H9 (cell line): ENCODE measurements at regions not wholly inside any gene's neighbourhood (a gene's known extent, or its start where the extent isn't known, plus 50 kb on each side); places are given as distances from the start of the nearest gene placed in this dataset.

Source experiments
- DNase-seq: peaks from one replicate; pipeline ENCODE4 v3.0.0-alpha.2; 2017
- H2AFZ ChIP-seq: one replicate; pipeline ENCODE4 v1.6.1; 2013; ENCODE audit warnings: mild to moderate bottlenecking, low read length, control low read depth, moderate library complexity
- H2AK5ac ChIP-seq: 2 replicates; pipeline ENCODE4 v1.6.1; 2013; ENCODE audit warnings: low read length, control low read depth, mixed read lengths; ENCODE audit not compliant: insufficient read length
- H2BK120ac ChIP-seq: one replicate; pipeline ENCODE4 v1.6.1; 2013; ENCODE audit warnings: low read depth, mild to moderate bottlenecking, low read length, control low read depth, inconsistent platforms; ENCODE audit not compliant: poor library complexity, severe bottlenecking
- H2BK12ac ChIP-seq: 2 replicates; pipeline ENCODE4 v1.6.1; 2013; ENCODE audit warnings: low read length, control low read depth, mixed read lengths, low read depth; ENCODE audit not compliant: insufficient read length
- H2BK15ac ChIP-seq: 2 replicates; pipeline ENCODE4 v1.6.1; 2013; ENCODE audit warnings: low read depth, low read length, control low read depth
- H2BK20ac ChIP-seq: one replicate; pipeline ENCODE4 v1.6.1; 2013; ENCODE audit warnings: low read depth, mild to moderate bottlenecking, low read length, control low read depth, inconsistent platforms; ENCODE audit not compliant: poor library complexity, severe bottlenecking
- H2BK5ac ChIP-seq: 2 replicates; pipeline ENCODE4 v1.6.1; 2013; ENCODE audit warnings: low read length, control low read depth, mixed read lengths; ENCODE audit not compliant: insufficient read length
- H3K14ac ChIP-seq: 2 replicates; pipeline ENCODE4 v1.6.1; 2013; ENCODE audit warnings: low read length, control low read depth; ENCODE audit not compliant: insufficient read depth
- H3K18ac ChIP-seq: 2 replicates; pipeline ENCODE4 v1.6.1; 2013; ENCODE audit warnings: low read depth, mild to moderate bottlenecking, mixed read lengths, low read length, control low read depth; ENCODE audit not compliant: insufficient read length
- H3K23ac ChIP-seq: 2 replicates; pipeline ENCODE4 v1.6.1; 2013; ENCODE audit warnings: low read length, control low read depth, mixed read lengths, low read depth; ENCODE audit not compliant: insufficient read length
- H3K23me2 ChIP-seq: 2 replicates; pipeline ENCODE4 v1.6.1; 2013; ENCODE audit warnings: low read depth, mild to moderate bottlenecking, mixed read lengths, low read length, control low read depth; ENCODE audit not compliant: insufficient read length, poor library complexity, severe bottlenecking
- H3K27ac ChIP-seq: 2 replicates; pipeline ENCODE4 v1.5.1; 2013; ENCODE audit warnings: low read length, control low read depth, mixed read lengths, low read depth; ENCODE audit not compliant: insufficient read length
- H3K27me3 ChIP-seq: 2 replicates; pipeline ENCODE4 v1.6.1; 2013; ENCODE audit warnings: low read length, control low read depth, inconsistent platforms; ENCODE audit not compliant: insufficient read depth
- H3K4ac ChIP-seq: 2 replicates; pipeline ENCODE4 v1.6.1; 2013; ENCODE audit warnings: low read depth, mild to moderate bottlenecking, control low read depth, inconsistent platforms, low read length, moderate library complexity
- H3K4me1 ChIP-seq: 2 replicates; pipeline ENCODE4 v1.6.1; 2013; ENCODE audit warnings: low read length, control low read depth, inconsistent platforms; ENCODE audit not compliant: insufficient read depth
- H3K4me2 ChIP-seq: 2 replicates; pipeline ENCODE4 v1.6.1; 2013; ENCODE audit warnings: low read length, control low read depth, mixed read lengths; ENCODE audit not compliant: insufficient read length, insufficient read depth
- H3K56ac ChIP-seq: 2 replicates; pipeline ENCODE4 v1.6.1; 2013; ENCODE audit warnings: low read depth, mild to moderate bottlenecking, mixed read lengths, low read length, control low read depth; ENCODE audit not compliant: insufficient read length
- H3K79me1 ChIP-seq: 2 replicates; pipeline ENCODE4 v1.6.1; 2013; ENCODE audit warnings: low read depth, mild to moderate bottlenecking, moderate library complexity, low read length, control low read depth, inconsistent platforms; ENCODE audit not compliant: insufficient read depth, poor library complexity, severe bottlenecking
- H3K79me2 ChIP-seq: 2 replicates; pipeline ENCODE4 v1.6.1; 2013; ENCODE audit warnings: low read length, control low read depth, inconsistent platforms; ENCODE audit not compliant: insufficient read depth
- H3K9ac ChIP-seq: 2 replicates; pipeline ENCODE4 v1.6.1; 2013; ENCODE audit warnings: low read length, control low read depth, mixed read lengths; ENCODE audit not compliant: insufficient read length; ENCODE audit errors: extremely low read depth
- H3K9me3 ChIP-seq: one replicate; pipeline ENCODE4 v1.6.1; 2013; ENCODE audit warnings: low read depth, low read length, inconsistent platforms; ENCODE audit not compliant: control insufficient read depth
- H3T11ph ChIP-seq: one replicate; pipeline ENCODE4 v1.6.1; 2013; ENCODE audit warnings: mild to moderate bottlenecking, low read length, control low read depth, inconsistent platforms
- H4K20me1 ChIP-seq: one replicate; pipeline ENCODE4 v1.6.1; 2013; ENCODE audit not compliant: control insufficient read depth, insufficient read length, insufficient read depth
- H4K5ac ChIP-seq: 2 replicates; pipeline ENCODE4 v1.6.1; 2013; ENCODE audit warnings: low read depth, mild to moderate bottlenecking, mixed read lengths, low read length, control low read depth; ENCODE audit not compliant: insufficient read length
- H4K8ac ChIP-seq: replicated peaks from 2 replicates; pipeline ENCODE4 v1.6.1; 2013; ENCODE audit warnings: low read length, control low read depth, mixed read lengths, low read depth; ENCODE audit not compliant: insufficient read length
- H4K91ac ChIP-seq: 2 replicates; pipeline ENCODE4 v1.6.1; 2013; ENCODE audit warnings: low read depth, mild to moderate bottlenecking, moderate library complexity, mixed read lengths, low read length, control low read depth; ENCODE audit not compliant: insufficient read length
- H3K27ac Mint-ChIP-seq, 3 experiments: 2 replicates in 2 of 3; 3 replicates in 1 of 3; pipeline ENCODE4 v1.8.0; 2020 to 2021; ENCODE audit warnings: mixed read lengths in 3 of 3, mild to moderate bottlenecking in 1 of 3, moderate library complexity in 1 of 3
- H3K27me3 Mint-ChIP-seq: 2 replicates; pipeline ENCODE4 v1.8.0; 2021; ENCODE audit warnings: low read depth, mild to moderate bottlenecking, moderate library complexity, mixed read lengths
- H3K36me3 Mint-ChIP-seq, 3 experiments: 2 replicates in 2 of 3; 3 replicates in 1 of 3; pipeline ENCODE4 v1.8.0; 2020 to 2021; ENCODE audit warnings: low read depth in 3 of 3, mixed read lengths in 3 of 3; ENCODE audit not compliant: insufficient read depth in 1 of 3
- H3K4me1 Mint-ChIP-seq, 2 experiments: 2 replicates each; pipeline ENCODE4 v1.8.0; 2020; ENCODE audit warnings: mixed read lengths in 2 of 2
- H3K4me3 Mint-ChIP-seq, 2 experiments: 2 replicates in 1 of 2; 3 replicates in 1 of 2; pipeline ENCODE4 v1.8.0; 2020 to 2021; ENCODE audit warnings: mild to moderate bottlenecking in 2 of 2, mixed read lengths in 2 of 2, moderate library complexity in 1 of 2
- H3K9me3 Mint-ChIP-seq, 2 experiments: 2 replicates in 1 of 2; 3 replicates in 1 of 2; pipeline ENCODE4 v1.8.0; 2020; ENCODE audit warnings: mild to moderate bottlenecking in 2 of 2, mixed read lengths in 2 of 2, moderate library complexity in 1 of 2
- CTCF ChIP-seq: fragments of 200-600 bp; sonication (generic); conservative IDR thresholded peaks from 3 replicates; pipeline ENCODE4 v1.8.0; 2021; ENCODE audit warnings: antibody characterized with exemption, mild to moderate bottlenecking
- WGBS: extraction: QIAGEN DNeasy Blood & Tissue Kit; methylation state at CpG from one replicate; pipeline ENCODE4 v1.1.7; 2013; ENCODE audit warnings: missing lambda C conversion rate, low lambda C conversion rate, mixed read lengths; ENCODE audit not compliant: insufficient read length; ENCODE audit errors: extremely low coverage; 5-methylcytosine and 5-hydroxymethylcytosine counted together

- peaks cover 2% of the 10 kb centered on the region; the same call in 1 of the 2 replicates for H3K27me3 Mint-ChIP-seq
- H3T11ph ChIP-seq: no peak overlapping the region
- no CpG with 5 or more reads among the region's 4 CpGs for WGBS
Measured at GRCh38 chr11:112828421-112828820, 132.8 kb upstream of the NCAM1 start.

More at GRCh38 chr11:112828421-112828820, 132.8 kb upstream of the NCAM1 start:
- Histone ChIP-seq H4K20me1 (no peaks in the 10 kb centered on the region), H2BK120ac (no peak overlapping the region), H3K23me2 (no peaks in the 10 kb centered on the region), H2BK12ac (no peak overlapping the region), H3K18ac (no peak overlapping the region), H4K91ac (no peak overlapping the region), H3K4me1 (peaks cover 10% of the 10 kb centered on the region), H3K27ac (no peak overlapping the region), H3K4ac (no peak overlapping the region), H2AFZ (no peak overlapping the region), H3K79me1 (no peaks in the 10 kb centered on the region), H3K27me3 (no peaks in the 10 kb centered on the region), H4K5ac (no peak overlapping the region), H3K56ac (no peak overlapping the region), H2BK5ac (no peak overlapping the region), H4K8ac (no peak overlapping the region), H3K79me2 (no peaks in the 10 kb centered on the region; the same call in 1 of the 2 replicates), H3K9me3 (no peaks in the 10 kb centered on the region), H3K14ac (no peak overlapping the region), H3K4me2 (no peak overlapping the region), H3K23ac (no peak overlapping the region), H2BK15ac (no peak overlapping the region), H2AK5ac (no peak overlapping the region), H3K9ac (no peak overlapping the region), H2BK20ac (no peak overlapping the region)
- H3K27ac Mint-ChIP-seq: peak overlapping the region in 1 of 3 experiments; percentile 2; a peak in 1 of 7 replicates
- peaks cover 0 to 15% (median 4%) of the 10 kb centered on the region in 3 experiments; a peak in 4 of 7 replicates for H3K36me3 Mint-ChIP-seq
- no peak for TF ChIP-seq CTCF
- no peak overlapping the region for H3K4me3 Mint-ChIP-seq
- peaks cover 19 to 24% of the 10 kb centered on the region in 2 experiments for H3K9me3 Mint-ChIP-seq
- H3K4me1 Mint-ChIP-seq: peaks cover 24 to 25% of the 10 kb centered on the region in 2 experiments
- DNase-seq: no peak
